Fibroblast of pulmonary artery (primary cell): ENCODE measurements at regions not wholly inside any gene's neighbourhood (a gene's known extent, or its start where the extent isn't known, plus 50 kb on each side); places are given as distances from the start of the nearest gene placed in this dataset.

Source experiments
- DNase-seq: peaks from one replicate; pipeline ENCODE4 v3.0.0-alpha.2; 2010; ENCODE audit warnings: low read depth
- H3K4me3 ChIP-seq: replicated peaks from 2 replicates; pipeline ENCODE4 v1.5.1; 2011; ENCODE audit warnings: low read depth, mild to moderate bottlenecking, control low read depth, low read length, moderate library complexity
- CTCF ChIP-seq: IDR thresholded peaks from 2 replicates; pipeline ENCODE4 v1.5.1; 2011; ENCODE audit warnings: mild to moderate bottlenecking, control low read depth, low read length, inconsistent platforms; ENCODE audit errors: missing control alignments

DNA sequence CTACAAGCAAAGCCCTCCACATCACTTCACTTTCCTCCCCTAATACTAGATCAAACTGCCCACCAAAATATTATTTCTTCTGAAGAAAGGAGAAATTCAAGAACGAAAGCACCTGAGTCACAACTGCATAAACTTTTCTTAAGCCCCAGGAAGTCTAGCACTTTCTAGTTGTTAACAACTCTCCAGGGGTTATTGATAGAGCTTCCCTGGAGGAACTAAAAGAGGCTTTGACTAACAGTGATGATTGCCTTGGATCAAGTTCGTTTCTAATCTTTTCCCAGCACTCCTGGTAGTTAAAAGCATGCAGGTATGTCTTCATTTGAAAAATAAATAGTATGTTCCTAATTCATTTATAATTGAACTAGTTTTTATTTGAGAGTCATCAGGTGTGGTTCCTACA is 917.0 kb downstream of the TUSC7 start:
- no peak for TF ChIP-seq CTCF
- DNase-seq, result no peak
- no peak overlapping the region for H3K4me3 ChIP-seq

- DNase-seq, result peak; percentile 78
- no peak overlapping the region for H3K4me3 ChIP-seq
- TF ChIP-seq CTCF, result no peak
These were observed 919.3 kb downstream of the TUSC7 start for GRCh38 chr3:117628823-117629291.

DNA sequence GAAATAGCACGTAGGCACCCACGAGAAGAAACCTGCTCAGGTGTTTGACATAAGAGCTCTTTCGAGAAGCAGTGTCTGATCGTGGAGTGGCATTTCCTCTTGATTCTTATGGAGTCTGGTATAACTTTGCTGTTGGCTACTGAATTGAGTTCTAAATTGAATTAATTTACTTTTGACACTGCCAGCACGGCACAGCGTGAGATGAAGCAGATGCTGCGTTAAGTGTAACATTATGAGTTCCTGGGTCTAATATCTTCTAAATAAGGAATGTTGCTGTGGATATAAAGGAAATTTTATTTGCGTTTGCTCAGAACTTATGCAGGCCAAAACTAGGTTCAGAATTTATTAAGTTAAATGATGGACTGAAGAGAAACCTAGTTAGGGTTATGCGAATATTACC is 919.9 kb downstream of the TUSC7 start:
- no peak for TF ChIP-seq CTCF
- no peak overlapping the region for H3K4me3 ChIP-seq
- no peak for DNase-seq

- no peak overlapping the region for H3K4me3 ChIP-seq
- TF ChIP-seq CTCF, result no peak
- no peak for DNase-seq
These were observed 920.9 kb downstream of the TUSC7 start for GRCh38 chr3:117630469-117630868.

DNA sequence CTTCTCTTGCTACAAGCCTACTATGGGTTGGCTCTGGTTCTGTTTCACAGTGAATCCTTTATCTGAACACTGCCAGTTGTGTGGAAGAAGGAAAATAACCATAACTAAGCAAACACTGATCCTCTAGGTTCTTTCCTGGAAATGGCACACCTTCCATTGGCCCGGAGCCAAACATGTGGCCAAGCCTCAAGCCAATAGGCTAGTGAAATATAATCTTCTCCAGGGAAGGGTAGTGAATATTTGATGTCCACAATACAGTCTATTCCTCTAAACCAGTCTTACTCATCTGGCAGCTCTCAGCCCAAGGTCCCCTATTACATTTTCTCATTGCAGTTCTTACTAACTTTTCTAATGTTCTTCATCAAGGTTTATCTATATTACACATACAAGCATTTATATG is 921.3 kb downstream of the TUSC7 start:
- no peak for TF ChIP-seq CTCF
- no peak overlapping the region for H3K4me3 ChIP-seq
- no peak for DNase-seq

DNA sequence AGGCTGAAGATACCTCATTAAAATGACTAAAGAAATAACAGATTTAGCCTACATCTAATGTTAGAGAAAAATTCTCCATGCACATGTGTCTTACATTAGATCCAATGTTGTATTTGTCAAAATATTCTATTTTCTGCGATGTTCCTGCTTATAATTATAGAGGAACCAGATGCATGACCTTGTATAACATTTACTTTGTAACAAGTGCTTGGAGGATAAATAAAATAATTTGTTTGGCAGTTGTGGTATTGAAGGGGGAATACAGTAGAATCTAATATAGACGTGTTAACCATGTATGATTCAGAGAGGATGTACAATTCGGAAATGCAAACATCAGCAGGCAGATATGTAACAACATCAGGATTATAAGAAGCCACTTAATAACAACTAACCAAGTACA is 922.2 kb downstream of the TUSC7 start:
- H3K4me3 ChIP-seq, result no peak overlapping the region
- TF ChIP-seq CTCF, result no peak
- DNase-seq, result no peak

DNA sequence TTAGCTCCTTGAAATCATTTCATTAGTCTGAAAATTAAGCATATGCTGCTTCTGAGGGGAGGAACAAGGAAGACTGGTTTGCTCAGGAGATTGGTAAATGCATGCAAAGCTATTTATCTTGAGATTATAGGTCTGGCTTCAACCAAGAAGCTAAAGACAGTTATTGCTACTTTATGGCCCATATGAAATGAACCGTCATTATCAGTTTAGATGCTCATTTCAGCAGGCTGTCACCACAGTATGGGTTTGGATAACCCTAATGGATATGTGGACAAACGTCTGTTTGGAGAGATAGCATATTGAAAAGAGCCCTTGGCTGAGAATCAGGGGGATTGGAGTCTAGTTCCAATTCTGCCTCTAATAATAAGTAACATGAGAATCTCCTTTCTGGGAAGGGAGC is 922.6 kb downstream of the TUSC7 start:
- no peak for DNase-seq
- no peak for TF ChIP-seq CTCF
- no peak overlapping the region for H3K4me3 ChIP-seq
